GM18520 (cell line): ENCODE measurements at regions not wholly inside any gene's neighbourhood (a gene's known extent, or its start where the extent isn't known, plus 50 kb on each side); places are given as distances from the start of the nearest gene placed in this dataset.
A peak's percentile ranks its signal among the peaks of the same experiment; 100 is the strongest.
"Not testable (repeated sequence)": the region's sequence is repeated elsewhere in the genome, so short reads cannot be mapped to it uniquely, and the experiment has no call there.

Experiments
- ATAC-seq: cut with Tn5 transposase; IDR thresholded peaks from one replicate; pipeline ENCODE4 v1.9.1; 2021; ENCODE audit not compliant: unreplicated experiment

DNA sequence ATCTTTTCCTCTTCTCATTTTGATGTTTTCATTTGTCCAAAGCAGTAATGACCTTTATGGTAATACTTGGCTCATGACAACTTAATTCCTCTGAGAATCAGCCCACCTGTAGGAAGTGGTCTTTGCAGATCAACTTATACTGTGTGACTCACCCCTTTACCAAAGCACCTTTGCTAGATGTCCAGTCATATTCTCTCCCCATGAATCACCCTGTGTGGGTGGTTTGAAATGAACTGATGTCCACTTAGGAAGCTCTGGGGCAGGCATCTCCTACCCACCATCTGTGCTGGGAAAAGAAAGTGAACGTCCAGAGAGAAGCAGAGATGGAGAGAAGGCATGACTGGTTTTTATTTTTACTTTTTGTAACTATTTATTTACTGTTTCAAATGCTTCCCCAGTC, 410.3 kb downstream of the KIF20B start:
- no peak for ATAC-seq

DNA sequence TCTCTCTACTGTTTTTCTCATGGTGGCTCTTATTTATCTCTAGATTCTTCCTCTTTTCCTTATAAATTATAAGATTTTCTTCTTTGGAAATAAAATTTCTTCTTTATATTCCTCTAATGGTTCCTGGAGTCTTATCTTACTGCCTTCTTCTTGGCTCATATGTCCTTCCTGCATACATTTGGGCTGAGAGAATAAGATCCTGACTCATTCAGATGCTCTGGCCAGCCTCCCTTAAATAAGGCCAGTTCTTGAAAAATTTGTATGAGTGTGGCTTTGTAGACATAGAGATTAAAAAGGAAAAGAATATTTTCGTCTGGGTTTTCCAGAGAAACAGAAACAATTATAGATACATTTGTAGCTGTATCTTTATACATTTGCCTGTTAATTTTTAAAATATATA, 411.3 kb downstream of the KIF20B start:
- no peak for ATAC-seq

DNA sequence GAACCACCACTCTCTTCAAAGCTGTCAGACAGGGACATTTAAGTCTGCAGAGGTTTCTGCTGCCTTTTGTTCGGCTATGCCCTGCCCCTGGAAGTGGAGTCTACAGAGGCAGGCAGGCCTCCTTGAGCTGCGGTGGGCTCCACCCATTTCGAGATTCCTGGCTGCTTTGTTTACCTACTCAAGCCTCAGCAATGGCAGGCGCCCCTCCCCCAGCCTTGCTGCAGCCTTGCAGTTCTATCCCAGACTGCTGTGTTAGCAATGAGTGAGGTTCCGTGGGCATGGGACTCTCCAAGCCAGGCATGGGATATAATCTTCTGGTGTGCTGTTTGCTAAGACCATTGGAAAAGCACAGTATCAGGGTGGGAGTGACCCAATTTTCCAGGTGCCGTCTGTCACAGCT, 417.2 kb downstream of the KIF20B start:
- ATAC-seq: not testable (repeated sequence)

DNA sequence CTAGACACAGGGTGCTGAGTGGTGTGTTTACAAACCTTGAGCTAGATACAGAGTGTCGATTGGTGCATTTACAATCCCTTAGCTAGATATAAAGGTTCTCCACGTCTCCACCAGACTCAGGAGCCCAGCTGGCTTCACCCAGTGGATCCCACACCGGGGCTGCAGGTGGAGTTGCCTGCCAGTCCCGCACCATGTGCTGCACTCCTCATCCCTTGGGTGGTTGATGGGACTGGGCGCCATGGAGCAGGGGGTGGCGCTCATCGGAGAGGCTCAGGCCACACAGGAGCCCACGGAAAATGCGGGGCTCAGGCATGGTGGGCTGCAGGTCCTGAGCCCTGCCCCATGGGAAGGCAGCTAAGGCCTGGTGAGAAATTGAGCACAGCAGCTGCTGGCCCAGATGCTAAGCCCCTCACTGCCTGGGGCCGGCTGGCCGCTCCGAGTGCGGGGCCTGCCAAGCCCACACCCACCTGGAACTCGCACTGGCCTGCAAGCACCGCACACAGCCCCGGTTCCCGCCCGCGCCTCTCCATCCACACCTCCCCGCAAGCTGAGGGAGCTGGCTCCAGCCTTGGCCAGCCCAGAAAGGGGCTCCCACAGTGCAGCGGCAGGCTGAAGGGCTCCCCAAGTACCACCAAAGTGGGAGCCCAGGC, 418.4 kb downstream of the KIF20B start:
- ATAC-seq: not testable (repeated sequence)

DNA sequence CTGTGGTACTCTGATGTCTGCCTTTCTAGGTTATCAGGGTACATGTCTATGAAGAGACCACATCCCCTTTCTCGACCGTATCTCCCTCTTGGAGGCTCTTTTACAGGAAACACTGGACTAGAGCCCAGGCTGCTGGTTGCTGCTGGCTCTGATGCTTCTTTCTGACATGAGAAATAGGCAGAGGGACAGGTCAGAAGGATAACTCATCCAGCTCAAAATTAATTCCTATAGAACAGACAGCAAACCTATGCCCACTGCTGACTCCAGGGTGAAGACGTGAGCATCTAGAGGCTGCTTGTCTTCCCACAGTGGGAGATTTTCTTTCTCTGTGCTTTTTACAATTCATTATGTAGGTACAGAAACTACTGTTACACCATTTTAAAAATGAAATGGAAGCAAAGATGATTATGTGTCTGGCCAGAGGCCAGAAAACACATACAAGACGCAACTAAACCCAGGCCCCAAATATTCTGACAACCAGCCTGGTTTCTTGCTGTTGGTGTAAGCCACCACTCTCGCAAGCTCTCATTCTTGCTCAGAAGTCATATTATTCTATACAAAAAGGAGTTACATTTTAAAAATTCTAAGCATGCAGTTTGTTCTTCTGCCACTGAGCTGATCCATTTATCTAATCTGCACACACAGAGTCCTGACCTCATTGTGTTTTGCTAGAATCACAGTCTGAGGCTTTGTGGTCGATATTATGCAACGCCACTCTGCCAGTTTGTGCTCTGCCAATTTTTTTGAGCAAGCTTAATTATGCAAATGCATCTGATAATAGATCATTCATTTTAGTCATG, 424.3 kb downstream of the KIF20B start:
- no peak for ATAC-seq

DNA sequence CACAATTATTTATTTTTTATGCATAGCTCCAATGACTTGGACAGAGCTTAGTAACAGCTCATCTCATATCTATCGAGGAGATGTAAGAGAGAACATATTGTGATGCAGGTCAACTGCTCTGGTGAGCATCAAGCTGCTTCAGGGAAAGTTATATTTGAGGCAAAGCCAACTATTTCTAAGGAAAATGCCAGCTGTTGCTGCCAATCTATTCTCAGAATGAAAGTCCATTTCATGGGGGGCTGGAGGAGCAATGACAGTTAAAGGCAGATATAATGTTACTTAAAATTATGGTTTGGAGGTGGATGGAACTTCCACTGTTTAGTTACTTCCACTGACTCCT, 424.8 kb downstream of the KIF20B start:
- no peak for ATAC-seq

DNA sequence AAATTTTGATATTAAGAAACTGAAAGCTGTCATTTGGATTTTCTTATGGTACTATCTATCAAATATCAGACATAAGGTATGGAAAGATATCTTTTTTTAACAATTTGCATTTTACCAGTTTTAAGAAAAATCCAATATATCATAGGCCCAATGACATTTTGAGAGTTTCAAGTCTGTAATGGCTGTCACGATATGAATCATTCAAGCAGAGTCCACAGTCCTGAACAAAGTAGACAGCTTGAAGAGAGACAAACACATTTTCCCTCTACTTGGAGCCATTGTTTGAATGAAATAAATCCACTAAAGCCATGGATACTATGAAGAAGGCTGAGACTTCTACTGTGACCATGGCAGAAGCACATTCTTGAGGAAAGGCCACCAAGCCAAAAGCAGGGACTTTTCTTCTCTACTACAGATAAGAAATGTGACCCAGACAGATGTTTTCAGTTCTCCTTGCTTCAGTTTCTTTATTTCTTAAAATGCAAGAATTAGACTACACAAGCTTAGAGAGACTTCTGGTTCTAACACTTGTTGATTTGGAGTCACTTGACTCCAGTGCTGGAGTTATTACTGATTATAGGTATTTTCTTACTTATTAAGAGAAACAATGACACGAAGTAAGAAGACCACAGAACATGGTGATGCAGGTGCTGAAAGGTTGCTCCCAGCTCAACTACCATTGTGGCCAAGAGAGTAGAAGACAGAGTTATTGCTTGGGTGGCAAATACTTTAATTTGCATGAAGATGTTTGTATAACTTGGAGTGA, 429.1 kb downstream of the KIF20B start:
- peak; percentile 48 for ATAC-seq

DNA sequence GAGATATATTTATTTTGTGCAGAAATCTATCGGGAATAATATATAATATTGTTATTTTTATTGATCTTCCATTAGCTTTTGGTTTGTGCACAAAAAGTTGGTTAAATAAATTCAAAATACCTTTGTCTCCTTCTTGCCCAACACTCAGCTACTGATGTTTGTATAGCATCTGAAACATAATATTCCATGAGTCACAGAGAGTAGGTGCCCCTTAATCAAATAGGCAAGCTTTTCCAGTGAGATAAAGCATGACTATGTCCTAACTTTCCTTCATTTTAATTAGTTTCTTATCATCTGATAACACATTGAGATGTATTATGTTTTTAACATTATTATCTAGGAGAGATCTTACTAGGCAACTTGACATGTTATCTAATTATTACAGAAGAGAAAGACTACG, 432.2 kb downstream of the KIF20B start:
- no peak for ATAC-seq

DNA sequence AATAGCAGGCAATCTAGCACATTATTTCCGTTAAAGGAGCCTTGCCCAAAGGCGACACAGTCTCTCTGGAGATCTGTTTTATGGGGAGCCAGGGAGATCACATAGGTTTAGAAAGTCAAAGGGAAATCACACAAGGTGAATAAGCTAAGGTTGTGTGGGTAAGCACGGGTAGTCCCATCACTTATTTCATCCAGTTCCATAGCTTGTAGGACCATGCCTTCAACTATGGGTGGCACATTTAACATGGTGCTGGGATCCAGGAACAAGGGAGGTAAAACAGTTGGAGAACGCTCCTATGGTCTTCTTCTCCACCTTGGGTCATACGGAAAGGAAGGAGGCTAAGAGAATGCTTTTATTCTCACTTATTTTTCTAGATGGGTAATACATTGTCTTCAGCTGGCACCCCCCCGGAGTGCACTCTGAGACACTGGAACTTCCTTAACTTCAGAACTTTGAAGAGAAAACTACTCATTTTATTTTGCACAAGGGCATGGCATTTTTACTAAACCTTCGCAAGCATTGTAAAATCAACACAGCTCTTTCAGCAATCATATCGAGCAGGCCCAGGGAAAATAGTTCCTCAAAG, 435.4 kb downstream of the KIF20B start:
- ATAC-seq: no peak

DNA sequence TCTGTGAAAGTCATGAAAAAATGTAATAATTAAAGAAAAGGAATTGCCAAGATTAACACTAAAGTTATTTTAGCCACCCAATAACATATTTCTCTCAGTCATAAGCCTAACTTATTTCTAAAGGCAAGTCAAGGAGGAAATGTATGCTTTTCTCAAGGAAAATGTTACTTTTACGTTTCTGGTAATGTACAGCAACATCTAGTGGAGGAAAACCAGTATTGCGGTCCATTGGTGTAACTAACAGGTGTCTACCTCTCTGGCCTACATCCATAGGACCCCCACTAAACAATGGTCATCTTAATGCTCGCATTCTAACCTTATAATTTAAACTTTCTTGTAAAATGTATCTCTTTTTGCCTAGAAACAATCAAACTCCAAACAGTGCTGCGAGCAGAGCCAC, 437.5 kb downstream of the KIF20B start:
- no peak for ATAC-seq

DNA sequence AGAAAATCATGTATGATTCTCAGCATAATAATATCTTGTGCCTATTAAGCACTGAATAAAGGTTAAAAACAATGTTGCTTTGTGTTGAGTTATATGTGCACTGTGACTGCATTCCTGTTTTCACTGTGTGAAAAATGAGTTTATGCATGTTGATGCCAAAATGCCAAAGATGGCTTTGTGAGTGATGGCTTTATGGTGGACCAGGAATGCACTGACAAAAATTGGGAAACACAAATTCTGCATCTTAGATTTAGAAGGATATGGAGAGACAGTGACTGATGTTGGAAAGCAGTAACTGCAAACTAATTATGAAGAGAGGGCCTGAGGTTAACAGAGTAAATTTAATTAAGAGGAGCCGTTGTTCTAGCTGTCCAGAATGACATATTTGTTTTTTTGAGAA, 440.4 kb downstream of the KIF20B start:
- no peak for ATAC-seq

DNA sequence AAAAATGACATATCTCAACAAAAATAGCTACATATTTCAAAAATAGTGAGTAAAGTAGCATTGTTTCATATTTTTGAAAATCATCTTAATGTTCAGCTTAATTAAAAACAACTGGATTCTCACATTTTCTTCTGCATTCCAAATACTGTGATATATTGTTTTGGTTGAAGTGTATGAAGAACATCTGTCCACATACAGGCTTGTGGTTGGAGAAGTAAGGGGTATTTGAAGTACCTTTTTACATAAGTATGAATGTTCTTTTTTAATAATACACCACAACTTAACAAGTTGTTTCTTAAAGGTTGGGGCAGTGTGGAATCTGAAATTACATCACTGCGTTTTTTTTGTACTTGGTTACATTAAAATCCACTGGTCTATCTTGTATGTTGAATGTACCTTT, 442.5 kb downstream of the KIF20B start:
- ATAC-seq: no peak

DNA sequence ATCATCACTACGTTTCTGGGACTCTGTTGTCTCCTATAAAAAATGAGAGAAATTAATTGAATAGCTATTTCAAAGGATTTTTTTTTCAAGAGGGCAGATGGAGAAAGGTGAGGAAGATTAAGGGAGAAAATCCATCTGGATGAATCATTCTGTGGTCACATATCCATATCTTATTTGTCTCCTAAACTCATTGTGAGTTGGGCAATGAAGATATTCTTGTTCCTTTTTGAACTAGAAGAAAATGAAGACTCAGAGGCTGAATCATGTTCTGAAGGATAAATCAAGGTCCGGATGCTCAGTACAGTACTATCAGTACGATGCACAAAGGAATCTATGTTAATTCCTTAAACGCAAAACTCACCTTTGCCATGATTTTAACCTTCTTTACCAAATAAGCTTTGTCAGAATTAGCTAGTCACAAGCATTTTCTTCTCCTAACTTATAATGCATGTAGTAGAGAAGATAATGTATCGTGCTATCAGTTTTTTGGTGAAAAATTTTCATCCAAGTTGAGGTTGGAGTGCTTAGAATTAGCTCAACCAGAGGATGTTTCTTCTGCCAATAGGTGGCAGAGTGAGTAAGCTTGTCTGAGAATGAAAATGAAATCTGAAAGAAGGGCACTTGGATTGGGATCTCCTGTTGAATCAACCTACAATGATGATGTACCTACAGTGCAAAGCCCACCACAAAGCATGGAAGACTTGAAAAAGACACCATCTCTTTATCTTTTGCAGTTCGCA, 446.9 kb downstream of the KIF20B start:
- ATAC-seq: no peak

DNA sequence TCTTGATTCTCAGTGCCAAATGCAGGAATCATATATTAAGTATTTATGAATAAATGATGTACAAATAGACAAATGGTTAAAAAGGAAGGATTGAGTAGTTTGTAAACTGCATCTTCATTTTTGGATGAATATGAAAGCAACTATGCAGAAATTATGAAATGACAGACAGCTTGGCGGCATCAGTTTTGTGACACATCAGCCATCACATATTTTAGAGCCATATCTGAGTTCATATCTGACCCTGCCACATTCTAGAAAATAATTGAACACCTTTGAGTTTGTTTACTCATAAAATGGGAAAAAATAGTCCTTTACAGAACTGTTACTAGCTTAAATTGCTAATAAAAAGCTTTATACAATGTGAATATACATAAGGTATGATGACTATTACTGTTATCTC, 448.2 kb downstream of the KIF20B start:
- ATAC-seq: no peak

DNA sequence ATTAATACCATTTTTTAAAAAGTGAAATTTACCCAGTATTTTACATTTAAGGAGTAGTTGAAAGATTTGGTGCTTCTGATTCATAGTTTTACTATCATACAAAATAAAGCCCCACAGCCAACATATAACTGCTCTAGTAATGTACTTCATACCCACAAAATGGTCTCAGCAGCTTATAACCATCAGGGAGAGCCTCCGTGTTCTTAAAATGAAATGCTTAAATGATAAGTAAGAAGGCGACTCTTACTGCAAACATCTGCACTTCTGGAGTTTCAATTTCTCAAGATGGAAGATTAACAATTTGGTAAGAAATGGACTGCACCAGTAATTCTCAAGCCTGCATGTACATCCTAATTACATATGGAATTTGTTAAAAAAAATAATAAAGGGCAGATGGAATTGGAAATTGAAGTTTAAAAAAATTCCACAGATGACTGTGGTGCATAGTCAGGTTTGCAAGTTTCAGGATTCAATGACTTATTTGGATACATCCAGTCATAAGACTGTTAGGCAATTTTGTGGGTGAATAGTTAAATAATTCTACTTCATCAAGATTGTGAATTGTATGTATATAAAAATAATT, 461.0 kb downstream of the KIF20B start:
- ATAC-seq: no peak

DNA sequence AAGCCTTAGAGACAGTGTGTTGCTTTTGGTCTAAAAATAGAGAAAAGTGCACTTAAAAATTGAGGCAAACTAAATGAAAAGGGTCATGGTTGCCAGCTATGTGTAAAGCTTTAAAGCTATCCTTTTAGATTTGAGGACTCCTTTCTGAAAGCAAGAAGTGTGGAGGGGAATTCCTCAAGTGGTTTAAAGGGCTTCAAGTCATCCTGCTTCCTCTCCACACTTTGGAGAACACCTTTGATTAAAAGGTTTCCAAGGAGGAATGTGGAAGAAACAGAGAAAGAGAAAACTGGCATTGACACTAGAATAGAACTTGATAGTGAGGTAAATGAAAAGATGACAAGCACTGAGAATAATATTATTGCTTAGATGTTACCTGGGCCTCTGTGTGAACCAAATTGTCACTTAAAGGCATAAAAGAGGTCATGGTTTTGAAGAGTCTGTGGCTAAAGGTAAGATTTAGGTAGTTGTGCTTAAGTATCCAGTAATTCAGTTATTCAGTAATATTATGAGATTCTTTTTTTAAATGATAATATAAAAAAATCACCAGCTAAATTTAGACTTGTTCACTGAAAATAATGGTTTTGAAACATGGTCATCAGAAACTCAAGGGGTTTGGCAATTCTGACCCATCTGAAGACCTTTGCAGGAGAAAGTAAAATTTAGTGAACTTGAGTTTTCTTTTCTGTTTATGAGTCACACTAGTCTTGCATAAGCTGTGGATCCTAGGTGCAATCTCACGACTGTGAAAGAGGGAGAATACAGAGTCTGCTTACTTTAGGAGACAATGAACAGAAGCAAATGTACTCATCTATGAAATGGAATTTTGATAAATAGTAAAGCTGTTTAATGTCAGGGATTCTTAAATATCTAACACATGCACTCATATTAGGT, 466.0 kb downstream of the KIF20B start:
- no peak for ATAC-seq

DNA sequence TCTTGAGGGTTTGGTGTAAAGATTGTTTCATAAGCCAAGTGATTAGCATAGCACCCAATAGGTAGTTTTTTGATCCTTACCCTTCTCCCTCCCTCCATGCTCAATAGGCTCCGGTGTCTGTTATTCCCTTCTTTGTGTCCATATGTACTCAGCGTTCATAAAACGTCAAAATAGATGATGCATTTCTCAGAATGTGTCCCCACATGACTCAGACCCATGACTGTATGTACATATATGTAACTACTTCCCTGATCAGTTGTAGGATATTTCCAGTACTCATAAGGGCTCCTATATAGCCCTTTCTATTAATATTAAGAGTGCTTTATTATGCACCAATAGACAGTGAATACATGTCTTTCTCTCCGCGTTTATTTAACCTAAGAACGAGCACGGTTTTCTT, 466.9 kb downstream of the KIF20B start:
- no peak for ATAC-seq

DNA sequence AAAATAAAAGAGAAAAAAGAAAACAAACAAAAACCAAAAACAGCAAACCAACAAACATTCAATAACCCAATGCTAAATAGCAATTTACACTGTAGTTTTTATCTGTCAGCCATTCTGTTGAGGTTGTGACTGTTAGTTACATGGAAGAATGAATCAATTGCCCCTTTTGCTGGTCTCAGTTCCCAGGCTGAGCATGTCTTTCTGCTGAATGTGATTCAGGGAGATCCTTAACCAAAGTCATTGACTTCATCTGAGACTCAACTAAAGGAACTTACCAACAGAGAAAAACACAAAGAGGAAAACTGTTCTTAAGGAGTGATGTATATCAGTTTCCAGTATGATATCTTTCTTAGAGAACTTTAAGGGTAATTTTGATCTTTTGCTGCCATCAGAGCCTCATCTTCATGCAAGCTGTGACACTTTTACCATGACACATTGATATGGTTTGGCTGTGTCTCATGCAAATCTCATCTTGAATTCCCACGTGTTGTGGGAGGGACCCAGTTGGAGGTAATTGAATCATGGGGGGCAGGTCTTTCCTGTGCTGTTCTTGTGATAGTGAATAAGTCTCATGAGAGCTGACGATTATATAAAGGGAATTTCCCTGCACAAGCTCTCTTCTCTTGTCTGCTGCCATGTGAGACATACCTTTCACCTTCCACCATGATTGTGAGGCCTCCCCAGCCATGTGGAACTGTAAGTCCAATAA, 469.8 kb downstream of the KIF20B start:
- no peak for ATAC-seq

DNA sequence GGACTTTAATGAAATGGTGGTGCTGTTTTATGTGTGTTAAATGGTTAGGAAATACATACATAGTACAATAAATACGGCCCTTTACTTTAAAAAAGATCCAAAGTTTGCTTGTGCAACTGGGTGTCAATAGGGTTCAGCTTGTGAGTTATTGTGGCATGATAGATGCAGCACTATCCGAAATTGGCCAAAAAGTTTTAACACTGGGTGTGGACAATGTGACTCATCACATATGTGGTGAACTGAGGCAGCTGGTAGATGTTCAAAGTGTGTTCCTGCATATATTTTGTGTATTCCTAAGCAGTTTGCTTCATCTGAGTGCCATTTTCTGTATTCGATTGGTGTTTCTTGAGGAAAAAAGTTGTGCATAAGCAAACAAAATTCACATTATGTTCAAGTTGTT, 473.1 kb downstream of the KIF20B start:
- ATAC-seq: no peak
